Osteoblast (primary cell): ENCODE measurements at regions not wholly inside any gene's neighbourhood (a gene's known extent, or its start where the extent isn't known, plus 50 kb on each side); places are given as distances from the start of the nearest gene placed in this dataset.

ENCODE experiments used
- DNase-seq: peaks from one replicate; pipeline ENCODE4 v3.0.0; 2011; ENCODE audit warnings: low spot score, mixed read lengths; ENCODE audit not compliant: insufficient read length; ENCODE audit errors: missing footprints
- H2AFZ ChIP-seq: 2 replicates; pipeline ENCODE4 v1.6.0; 2011; ENCODE audit warnings: mild to moderate bottlenecking, low read length
- H3K27ac ChIP-seq: 2 replicates; pipeline ENCODE4 v1.5.1; 2011; ENCODE audit warnings: mild to moderate bottlenecking, low read depth, low read length, moderate library complexity
- H3K27me3 ChIP-seq: 2 replicates; pipeline ENCODE4 v1.6.0; 2012; ENCODE audit warnings: mild to moderate bottlenecking, control low read depth, inconsistent platforms, low read length, moderate library complexity; ENCODE audit not compliant: insufficient read depth
- H3K36me3 ChIP-seq: 2 replicates; pipeline ENCODE4 v1.5.1; 2011; ENCODE audit warnings: mild to moderate bottlenecking, low read length, control low read depth, moderate library complexity; ENCODE audit not compliant: insufficient read depth
- H3K4me1 ChIP-seq: 2 replicates; pipeline ENCODE4 v1.5.1; 2011; ENCODE audit warnings: mild to moderate bottlenecking, low read length, control low read depth, moderate library complexity; ENCODE audit not compliant: insufficient read depth
- H3K4me2 ChIP-seq: 2 replicates; pipeline ENCODE4 v1.6.0; 2011; ENCODE audit warnings: mild to moderate bottlenecking, low read length; ENCODE audit not compliant: insufficient read depth
- H3K4me3 ChIP-seq: fragments of 200-600 bp; sonication (generic); 3 replicates; pipeline ENCODE4 v1.5.1; 2012; ENCODE audit warnings: mild to moderate bottlenecking, low read length, inconsistent platforms; ENCODE audit not compliant: insufficient read depth
- H3K79me2 ChIP-seq: 2 replicates; pipeline ENCODE4 v1.6.0; 2012; ENCODE audit warnings: mild to moderate bottlenecking, low read length, control low read depth, inconsistent platforms; ENCODE audit not compliant: insufficient read depth
- H3K9me3 ChIP-seq: 2 replicates; pipeline ENCODE4 v1.5.1; 2011; ENCODE audit warnings: low read depth, low read length, control low read depth
- H4K20me1 ChIP-seq: 2 replicates; pipeline ENCODE4 v1.6.0; 2012; ENCODE audit warnings: mild to moderate bottlenecking, low read length, control low read depth; ENCODE audit not compliant: insufficient read depth
- TF ChIP-seq, protein P1 (sequence below): IDR thresholded peaks from 2 replicates; pipeline ENCODE4 v1.5.1; 2011; ENCODE audit warnings: mild to moderate bottlenecking, low read depth, low read length, moderate library complexity; ENCODE audit errors: extremely low read depth

DNA sequence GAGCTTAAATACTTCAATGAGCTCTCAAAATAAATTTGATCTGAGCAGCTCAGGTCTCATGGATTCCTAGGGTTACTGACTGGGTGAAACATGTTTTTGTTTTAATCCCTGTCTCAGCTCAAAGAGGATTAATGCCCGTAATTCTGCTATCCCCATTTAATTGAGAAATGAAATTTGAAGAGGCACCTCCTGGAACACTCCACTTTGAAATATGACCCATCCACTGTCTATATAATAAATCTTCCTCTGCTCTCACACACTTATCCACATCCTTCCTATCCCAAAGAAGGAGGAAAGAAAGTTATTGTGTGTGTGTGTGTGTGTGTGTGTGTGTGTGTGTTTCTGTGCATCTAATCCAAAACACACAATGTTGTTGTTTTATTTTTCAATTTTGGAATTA, 2082.4 kb upstream of the PIK3C3 start:
- no peaks in the 10 kb centered on the region for H3K36me3 ChIP-seq
- no peaks in the 10 kb centered on the region for H3K79me2 ChIP-seq
- no peaks in the 10 kb centered on the region for H3K27me3 ChIP-seq
- DNase-seq, result no peak
- no peak overlapping the region for H3K4me2 ChIP-seq
- H4K20me1 ChIP-seq, result no peaks in the 10 kb centered on the region
- no peak overlapping the region for H3K27ac ChIP-seq
- H2AFZ ChIP-seq, result no peak overlapping the region
- TF ChIP-seq, protein P1, sequence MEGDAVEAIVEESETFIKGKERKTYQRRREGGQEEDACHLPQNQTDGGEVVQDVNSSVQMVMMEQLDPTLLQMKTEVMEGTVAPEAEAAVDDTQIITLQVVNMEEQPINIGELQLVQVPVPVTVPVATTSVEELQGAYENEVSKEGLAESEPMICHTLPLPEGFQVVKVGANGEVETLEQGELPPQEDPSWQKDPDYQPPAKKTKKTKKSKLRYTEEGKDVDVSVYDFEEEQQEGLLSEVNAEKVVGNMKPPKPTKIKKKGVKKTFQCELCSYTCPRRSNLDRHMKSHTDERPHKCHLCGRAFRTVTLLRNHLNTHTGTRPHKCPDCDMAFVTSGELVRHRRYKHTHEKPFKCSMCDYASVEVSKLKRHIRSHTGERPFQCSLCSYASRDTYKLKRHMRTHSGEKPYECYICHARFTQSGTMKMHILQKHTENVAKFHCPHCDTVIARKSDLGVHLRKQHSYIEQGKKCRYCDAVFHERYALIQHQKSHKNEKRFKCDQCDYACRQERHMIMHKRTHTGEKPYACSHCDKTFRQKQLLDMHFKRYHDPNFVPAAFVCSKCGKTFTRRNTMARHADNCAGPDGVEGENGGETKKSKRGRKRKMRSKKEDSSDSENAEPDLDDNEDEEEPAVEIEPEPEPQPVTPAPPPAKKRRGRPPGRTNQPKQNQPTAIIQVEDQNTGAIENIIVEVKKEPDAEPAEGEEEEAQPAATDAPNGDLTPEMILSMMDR, result no peak
- no peak overlapping the region for H3K4me3 ChIP-seq
- no peaks in the 10 kb centered on the region for H3K9me3 ChIP-seq
- H3K4me1 ChIP-seq, result no peaks in the 10 kb centered on the region

DNA sequence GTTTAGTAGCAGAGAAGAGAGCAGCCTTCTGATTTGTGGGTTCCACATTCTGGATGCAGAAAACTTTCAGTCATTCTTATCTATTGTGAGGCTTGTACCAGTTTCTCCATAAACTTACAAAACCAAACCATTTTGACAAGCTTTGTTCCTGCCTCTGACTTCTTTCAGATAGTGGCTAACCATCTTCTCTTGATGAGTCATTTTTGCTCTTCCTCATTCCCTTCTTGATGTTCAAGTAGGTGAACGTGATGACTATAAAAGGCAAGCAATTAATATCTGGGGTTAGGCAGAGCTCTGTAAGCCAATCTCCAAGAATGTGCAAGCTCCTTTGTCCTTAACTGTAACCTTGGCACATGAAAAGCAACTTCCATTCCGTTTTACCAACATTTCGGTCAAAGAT, 2083.1 kb upstream of the PIK3C3 start:
- no peak overlapping the region for H3K4me2 ChIP-seq
- no peaks in the 10 kb centered on the region for H3K9me3 ChIP-seq
- TF ChIP-seq, protein P1, result no peak
- no peak overlapping the region for H3K4me3 ChIP-seq
- H3K27ac ChIP-seq, result no peak overlapping the region
- no peaks in the 10 kb centered on the region for H3K36me3 ChIP-seq
- no peaks in the 10 kb centered on the region for H3K27me3 ChIP-seq
- no peak for DNase-seq
- H3K4me1 ChIP-seq, result no peaks in the 10 kb centered on the region
- no peak overlapping the region for H2AFZ ChIP-seq
- no peaks in the 10 kb centered on the region for H3K79me2 ChIP-seq
- H4K20me1 ChIP-seq, result no peaks in the 10 kb centered on the region

DNA sequence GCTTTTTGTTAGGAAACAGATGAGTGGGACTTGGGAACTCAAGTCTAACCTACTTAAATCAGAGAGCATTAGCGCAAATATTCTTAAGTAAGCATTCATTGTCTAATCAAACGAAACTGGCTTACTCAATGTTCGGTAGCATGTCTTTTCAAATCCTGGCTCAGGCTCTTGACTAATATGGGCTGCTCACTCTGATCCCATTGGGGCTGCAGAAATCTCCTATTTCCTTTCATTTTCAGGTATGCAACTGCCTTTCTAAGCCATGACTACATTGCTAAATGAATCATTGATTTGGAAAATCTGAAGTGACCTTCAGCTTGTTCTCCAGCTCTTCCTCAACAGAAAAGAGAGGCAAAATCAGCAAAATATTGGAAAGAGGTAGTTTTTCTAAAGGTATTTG, 2084.4 kb upstream of the PIK3C3 start:
- DNase-seq, result no peak
- H3K79me2 ChIP-seq, result no peaks in the 10 kb centered on the region
- H3K27me3 ChIP-seq, result no peaks in the 10 kb centered on the region
- H4K20me1 ChIP-seq, result no peaks in the 10 kb centered on the region
- H3K4me1 ChIP-seq, result no peaks in the 10 kb centered on the region
- H3K27ac ChIP-seq, result no peak overlapping the region
- TF ChIP-seq, protein P1, result no peak
- no peak overlapping the region for H3K4me2 ChIP-seq
- no peak overlapping the region for H2AFZ ChIP-seq
- H3K36me3 ChIP-seq, result no peaks in the 10 kb centered on the region
- H3K4me3 ChIP-seq, result no peak overlapping the region
- no peaks in the 10 kb centered on the region for H3K9me3 ChIP-seq

DNA sequence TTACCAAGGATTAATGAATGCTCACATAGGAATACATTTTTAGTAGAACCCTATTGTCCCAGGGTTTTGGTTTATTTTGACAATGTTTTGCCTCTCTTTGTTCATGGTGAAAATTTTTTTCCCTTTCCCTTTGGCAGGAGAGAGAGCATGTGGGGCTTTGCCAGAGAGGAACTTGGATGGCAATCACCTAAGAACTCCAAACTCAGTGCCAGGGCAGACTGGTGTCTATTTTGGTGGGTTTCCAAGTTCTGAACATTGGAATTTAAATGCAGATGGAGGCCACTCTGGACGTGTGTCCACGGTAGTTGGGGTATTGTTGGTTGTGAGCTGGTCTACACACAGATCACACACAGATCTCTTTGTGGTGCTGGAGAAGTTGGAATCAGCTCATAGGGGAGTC, 2091.1 kb upstream of the PIK3C3 start:
- H3K4me3 ChIP-seq, result no peak overlapping the region
- H3K4me2 ChIP-seq, result no peak overlapping the region
- H3K4me1 ChIP-seq, result no peaks in the 10 kb centered on the region
- TF ChIP-seq, protein P1, result no peak
- no peaks in the 10 kb centered on the region for H3K27me3 ChIP-seq
- no peaks in the 10 kb centered on the region for H3K36me3 ChIP-seq
- H3K79me2 ChIP-seq, result no peaks in the 10 kb centered on the region
- H2AFZ ChIP-seq, result no peak overlapping the region
- H4K20me1 ChIP-seq, result no peaks in the 10 kb centered on the region
- no peak overlapping the region for H3K27ac ChIP-seq
- no peaks in the 10 kb centered on the region for H3K9me3 ChIP-seq
- DNase-seq, result no peak
